ENCODE measurements at regions not wholly inside any gene's neighbourhood (a gene's known extent, or its start where the extent isn't known, plus 50 kb on each side); places are given as distances from the start of the nearest gene placed in this dataset.

GRCh38 chr13:86737334-86737932 lies 933.7 kb upstream of the SLITRK5 start:
- TF ChIP-seq USF1 (IDR thresholded peaks at IDR 0.05) = no peak

GRCh38 chr13:86741762-86742285 lies 929.3 kb upstream of the SLITRK5 start:
- TF ChIP-seq RAD21 (IDR thresholded peaks at IDR 0.05; ENCODE audit: low read depth) (peak; percentile 9; the same call in 1 of the 2 replicates), EP300 (IDR thresholded peaks at IDR 0.05; ENCODE audit: borderline replicate concordance) (no peak)

- TF ChIP-seq CREB1 (IDR thresholded peaks at IDR 0.05; ENCODE audit: low read depth) (no peak), TEAD4 (IDR thresholded peaks at IDR 0.05) (no peak), EGR1 (IDR thresholded peaks at IDR 0.05) (no peak), YY1 (IDR thresholded peaks at IDR 0.05; ENCODE audit: low read depth) (no peak), CEBPB (IDR thresholded peaks at IDR 0.05) (no peak), ZBTB7A (IDR thresholded peaks at IDR 0.05; ENCODE audit: low read depth) (no peak), EP300 (IDR thresholded peaks at IDR 0.05; ENCODE audit: borderline replicate concordance) (no peak), TCF12 (IDR thresholded peaks at IDR 0.05; ENCODE audit: low read depth) (no peak), RAD21 (IDR thresholded peaks at IDR 0.05; ENCODE audit: low read depth) (no peak), REST (IDR thresholded peaks at IDR 0.05; ENCODE audit: low read depth) (no peak), FOXM1 (IDR thresholded peaks at IDR 0.05; ENCODE audit: borderline replicate concordance, low read depth) (no peak), MAX (IDR thresholded peaks at IDR 0.05) (no peak), NFIC (IDR thresholded peaks at IDR 0.05) (no peak), TAF1 (IDR thresholded peaks at IDR 0.05; ENCODE audit: low read depth) (no peak), USF1 (IDR thresholded peaks at IDR 0.05) (no peak)
These were observed 913.8 kb upstream of the SLITRK5 start for GRCh38 chr13:86757236-86757978.

GRCh38 chr13:86758116-86758515 lies 913.1 kb upstream of the SLITRK5 start:
- TF ChIP-seq TAF1 (IDR thresholded peaks at IDR 0.05; ENCODE audit: low read depth) = no peak
- no peak for TF ChIP-seq RAD21 (IDR thresholded peaks at IDR 0.05; ENCODE audit: low read depth)
- TF ChIP-seq TCF12 (IDR thresholded peaks at IDR 0.05; ENCODE audit: low read depth) = no peak
- TF ChIP-seq CREB1 (IDR thresholded peaks at IDR 0.05; ENCODE audit: low read depth) = no peak
- no peak for TF ChIP-seq ZBTB7A (IDR thresholded peaks at IDR 0.05; ENCODE audit: low read depth)
- no peak for TF ChIP-seq EP300 (IDR thresholded peaks at IDR 0.05; ENCODE audit: borderline replicate concordance)

GRCh38 chr13:86760620-86761019 lies 910.6 kb upstream of the SLITRK5 start:
- TF ChIP-seq REST (IDR thresholded peaks at IDR 0.05; ENCODE audit: low read depth) = no peak
- no peak for TF ChIP-seq TCF12 (IDR thresholded peaks at IDR 0.05; ENCODE audit: low read depth)
- no peak for TF ChIP-seq ZBTB7A (IDR thresholded peaks at IDR 0.05; ENCODE audit: low read depth)
- no peak for TF ChIP-seq YY1 (IDR thresholded peaks at IDR 0.05; ENCODE audit: low read depth)
- no peak for TF ChIP-seq RAD21 (IDR thresholded peaks at IDR 0.05; ENCODE audit: low read depth)
- TF ChIP-seq USF1 (IDR thresholded peaks at IDR 0.05) = no peak
- TF ChIP-seq CREB1 (IDR thresholded peaks at IDR 0.05; ENCODE audit: low read depth) = no peak
- no peak for TF ChIP-seq CEBPB (IDR thresholded peaks at IDR 0.05)
- no peak for TF ChIP-seq NFIC (IDR thresholded peaks at IDR 0.05)
- no peak for TF ChIP-seq MAX (IDR thresholded peaks at IDR 0.05)
- no peak for TF ChIP-seq TEAD4 (IDR thresholded peaks at IDR 0.05)
- no peak for TF ChIP-seq EP300 (IDR thresholded peaks at IDR 0.05; ENCODE audit: borderline replicate concordance)
- no peak for TF ChIP-seq FOXM1 (IDR thresholded peaks at IDR 0.05; ENCODE audit: borderline replicate concordance, low read depth)
- TF ChIP-seq EGR1 (IDR thresholded peaks at IDR 0.05) = no peak
- no peak for TF ChIP-seq TAF1 (IDR thresholded peaks at IDR 0.05; ENCODE audit: low read depth)

Measured in Ishikawa (cell line).